HG03558 (cell line): ENCODE measurements at regions not wholly inside any gene's neighbourhood (a gene's known extent, or its start where the extent isn't known, plus 50 kb on each side); places are given as distances from the start of the nearest gene placed in this dataset.

Experiments used
- ATAC-seq: cut with Tn5 transposase; IDR thresholded peaks from one replicate; pipeline ENCODE4 v1.9.1; 2021; ENCODE audit warnings: moderate number of reproducible peaks; ENCODE audit not compliant: unreplicated experiment; ENCODE audit errors: extremely low read depth

DNA sequence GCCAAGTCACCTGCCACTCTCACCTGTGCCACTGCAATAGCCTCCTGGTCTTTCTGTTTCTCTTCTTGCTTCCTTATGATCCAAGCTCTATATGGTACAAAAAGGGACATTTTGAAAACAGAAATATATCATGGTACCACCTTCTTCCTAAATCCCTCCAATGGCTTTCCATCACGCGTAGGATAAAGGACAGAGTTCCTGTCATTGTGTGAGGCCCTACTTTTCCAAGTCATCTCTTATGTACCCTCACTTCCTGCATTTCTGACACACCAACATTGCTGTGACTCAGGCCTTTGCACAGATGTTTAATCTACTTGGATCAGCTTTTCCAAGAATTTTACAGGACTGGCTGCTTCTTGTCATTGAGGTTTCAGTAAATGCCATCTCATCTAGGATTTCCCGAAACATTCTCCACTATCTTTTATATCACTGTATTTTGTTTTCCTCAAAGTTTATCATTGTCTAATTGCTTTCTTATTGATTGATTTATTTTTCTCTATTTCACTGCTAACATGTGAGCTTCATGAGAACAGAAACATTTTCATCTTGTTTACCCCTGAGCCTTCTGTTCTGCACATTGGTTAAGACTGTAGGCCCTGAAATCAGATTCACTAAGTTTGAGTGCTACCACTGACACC lies 426.1 kb upstream of the FANCL start:
- no peak for ATAC-seq

DNA sequence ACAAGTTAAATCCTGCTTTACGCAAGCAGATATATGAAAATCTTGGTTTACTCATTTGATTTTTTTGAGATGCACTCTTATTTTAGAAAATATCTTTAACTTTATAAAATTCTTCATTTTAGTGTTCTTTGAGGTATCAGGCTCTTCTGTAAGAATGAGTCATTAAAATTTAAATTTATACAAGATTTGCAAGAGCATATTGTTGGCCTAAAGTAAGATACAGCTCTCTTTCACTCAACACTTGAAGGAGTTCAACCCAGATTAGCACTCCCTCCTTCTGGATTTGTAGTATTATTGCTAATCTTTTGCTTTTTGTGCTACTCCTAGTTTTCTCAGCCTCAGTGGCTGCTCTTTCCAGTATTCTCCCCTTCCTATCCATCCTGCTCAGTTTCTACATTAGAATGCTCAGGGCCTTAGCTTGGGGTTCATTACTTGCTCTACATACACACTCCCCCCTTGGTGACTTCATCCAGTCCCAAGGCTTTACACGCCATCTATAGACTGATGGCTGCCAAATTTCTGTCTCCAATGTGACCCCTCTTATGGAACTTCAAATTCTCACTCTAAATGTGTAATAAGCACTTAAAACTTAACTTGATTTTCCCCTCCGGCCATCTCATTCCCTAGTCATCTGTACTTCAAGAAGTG lies 425.3 kb upstream of the FANCL start:
- ATAC-seq: no peak

DNA sequence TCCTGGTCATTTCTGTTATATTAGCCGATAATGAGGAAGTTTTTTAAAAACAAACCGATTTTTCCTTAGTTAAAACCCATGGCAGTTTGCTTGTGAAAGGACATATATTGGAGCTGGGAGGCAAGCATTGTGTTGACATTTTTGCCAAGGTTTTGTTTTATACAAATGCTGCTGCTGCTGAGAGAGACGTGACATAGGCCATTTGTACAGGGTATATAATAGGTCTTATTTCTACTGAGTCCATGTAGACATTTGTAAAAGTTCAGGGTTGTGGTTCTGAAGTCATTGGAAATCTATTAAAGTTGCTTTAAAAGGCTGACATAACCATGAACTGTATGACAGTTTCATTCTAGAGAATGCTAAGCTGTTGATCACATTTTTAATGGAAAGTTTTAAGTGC lies 424.0 kb upstream of the FANCL start:
- ATAC-seq: no peak

GRCh38 chr2:58664523-58665151 lies 423.5 kb upstream of the FANCL start:
- ATAC-seq: no peak

DNA sequence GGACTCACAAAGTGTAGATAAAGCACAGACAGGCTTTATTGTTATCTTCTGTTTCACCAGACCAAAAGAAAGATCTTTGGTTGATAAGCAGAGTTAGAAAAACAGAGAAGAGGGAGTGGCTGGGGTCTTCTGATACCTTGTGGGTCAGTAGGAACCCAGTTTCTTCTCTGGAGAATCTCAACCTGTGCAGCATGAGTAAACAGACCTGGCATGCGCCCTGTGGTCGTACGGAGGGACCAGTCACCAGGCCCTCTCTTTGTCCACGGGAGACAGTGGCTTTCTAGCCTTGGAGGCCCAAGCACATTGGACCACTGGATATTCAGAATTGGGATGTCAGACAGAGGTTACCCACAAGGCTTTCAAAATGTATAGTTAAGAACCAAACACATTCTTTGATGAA lies 418.9 kb upstream of the FANCL start:
- ATAC-seq: no peak

DNA sequence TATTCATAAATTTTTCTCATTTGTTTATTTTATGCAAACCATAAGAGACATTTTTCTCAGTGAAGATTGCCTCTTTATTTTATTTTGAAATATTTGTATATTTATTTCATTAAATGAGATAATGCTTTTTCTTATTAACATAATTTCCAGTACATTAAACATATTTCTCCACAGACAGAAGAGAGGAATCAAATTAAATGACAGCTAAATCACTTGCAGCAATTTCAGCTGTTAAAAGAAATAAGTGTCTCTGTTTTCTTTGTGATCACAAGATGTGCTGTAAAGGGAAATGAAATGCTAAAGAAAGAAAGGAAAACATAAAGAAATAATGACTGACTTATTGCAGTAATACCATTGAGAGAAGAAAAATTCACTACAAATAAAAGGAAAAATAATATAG lies 414.0 kb upstream of the FANCL start:
- no peak for ATAC-seq

DNA sequence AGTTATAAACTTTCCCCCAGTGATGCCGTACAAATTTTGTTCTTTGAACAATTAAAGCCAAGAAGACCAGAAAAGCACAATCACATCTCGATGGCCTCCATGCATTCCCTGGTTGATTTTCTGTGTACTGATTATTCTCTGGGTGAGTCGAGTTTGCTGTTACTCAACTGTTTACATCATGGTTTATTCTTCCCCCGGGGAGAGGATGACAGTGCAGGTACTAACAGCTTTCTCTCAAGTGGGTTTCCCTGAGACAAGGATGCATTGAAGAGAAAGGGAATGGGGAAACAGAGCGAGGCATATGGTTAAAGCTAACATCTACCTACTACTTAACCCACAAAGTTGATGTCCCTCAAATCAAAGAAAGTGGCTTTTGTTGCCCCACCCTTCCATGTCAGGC lies 410.8 kb upstream of the FANCL start:
- ATAC-seq: no peak

- no peak for ATAC-seq
Observed at GRCh38 chr2:58650781-58651180, 409.7 kb upstream of the FANCL start.

- ATAC-seq: no peak
Observed at GRCh38 chr2:58649756-58650155, 408.6 kb upstream of the FANCL start.

DNA sequence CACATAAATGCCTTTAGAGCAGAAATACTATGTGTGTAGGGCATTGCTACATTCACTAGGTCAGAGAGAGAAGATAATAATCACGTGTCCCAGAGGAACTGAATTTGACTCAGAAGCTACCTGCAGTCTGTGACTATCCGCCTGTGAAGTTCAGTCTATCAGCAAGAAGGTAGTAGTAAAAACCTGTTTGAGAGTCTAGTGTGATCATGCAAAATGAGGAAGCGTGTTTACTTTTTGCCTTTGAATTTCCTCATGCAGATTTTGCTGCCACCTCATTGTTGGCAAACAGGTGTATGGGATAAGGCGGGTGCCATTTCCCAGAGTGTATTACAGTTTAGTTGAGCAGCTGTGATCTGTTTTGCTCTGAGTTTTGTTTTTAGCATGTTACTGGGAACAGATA lies 403.9 kb upstream of the FANCL start:
- no peak for ATAC-seq

DNA sequence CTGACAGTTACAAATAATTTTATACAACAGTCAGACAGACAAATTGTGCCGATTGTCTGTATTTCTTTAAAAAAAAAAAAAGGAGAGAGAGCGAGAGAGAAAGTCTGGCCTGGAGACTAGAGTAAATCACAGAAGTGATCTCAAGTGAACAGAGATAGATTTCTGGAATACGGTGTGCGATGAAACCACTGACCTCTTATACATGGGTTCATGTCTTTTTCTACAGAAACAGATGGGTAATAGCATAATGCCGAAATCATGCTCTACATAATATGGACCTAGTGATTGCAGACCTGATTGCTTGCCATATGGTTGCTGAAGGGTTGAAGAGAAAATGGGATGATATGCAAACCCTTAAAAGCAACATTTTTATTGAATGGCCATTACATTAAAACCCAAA lies 403.3 kb upstream of the FANCL start:
- ATAC-seq: no peak

DNA sequence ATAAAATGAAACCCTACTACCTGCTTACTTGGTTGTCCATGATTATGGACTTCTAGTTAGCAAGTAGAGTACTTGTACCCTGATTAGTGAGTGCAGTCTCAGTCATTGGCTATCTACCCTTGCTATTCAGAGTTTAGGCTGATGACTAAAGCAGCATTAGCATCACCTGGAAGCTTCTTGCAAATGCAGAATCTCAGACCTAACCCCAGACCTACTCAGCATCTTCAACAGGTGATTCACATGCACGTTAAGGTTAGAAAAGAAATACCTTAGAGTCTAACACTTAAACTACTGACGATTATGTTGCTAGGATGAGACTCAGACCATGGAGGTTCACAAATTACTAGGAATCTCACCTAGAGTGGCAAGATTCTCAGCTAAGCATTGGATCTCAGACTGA lies 399.9 kb upstream of the FANCL start:
- no peak for ATAC-seq

GRCh38 chr2:58640042-58640441 lies 398.9 kb upstream of the FANCL start:
- no peak for ATAC-seq

DNA sequence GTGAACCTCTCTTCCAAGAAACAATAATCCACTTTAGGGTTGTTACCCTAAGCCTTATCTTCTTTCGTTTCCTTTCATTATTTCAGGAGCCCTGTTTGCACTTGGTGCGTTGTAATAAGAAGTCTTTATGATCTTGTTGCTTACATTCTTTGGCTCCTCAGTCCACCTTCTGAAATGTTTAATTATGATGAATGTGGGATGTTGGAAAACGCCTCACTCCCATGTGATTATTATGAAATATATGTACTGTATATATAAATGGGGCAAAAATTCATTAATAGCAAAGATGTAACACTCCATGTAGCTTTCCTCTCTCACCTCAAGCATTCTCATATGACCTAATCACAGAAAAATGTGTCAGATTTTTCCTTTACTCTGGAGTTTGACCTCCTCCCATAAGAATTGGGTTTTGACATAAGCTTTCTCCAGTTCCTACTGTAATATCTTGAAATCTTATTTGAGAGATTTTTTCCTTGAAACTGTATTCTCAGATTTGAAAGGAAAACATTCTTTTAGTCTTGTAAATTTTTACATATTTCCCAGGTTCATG lies 397.2 kb upstream of the FANCL start:
- no peak for ATAC-seq

- no peak for ATAC-seq
Observed at GRCh38 chr2:58636872-58637271, 395.7 kb upstream of the FANCL start.

- no peak for ATAC-seq
Observed at GRCh38 chr2:58635801-58636375, 394.8 kb upstream of the FANCL start.

GRCh38 chr2:58634653-58635370 lies 393.7 kb upstream of the FANCL start:
- ATAC-seq: no peak

- ATAC-seq: no peak
Observed at GRCh38 chr2:58633613-58634365, 392.7 kb upstream of the FANCL start.

- no peak for ATAC-seq
Observed at GRCh38 chr2:58631986-58632385, 390.9 kb upstream of the FANCL start.

GRCh38 chr2:58629545-58630119 lies 388.5 kb upstream of the FANCL start:
- no peak for ATAC-seq
